GM23338 (cell line): ENCODE measurements at regions not wholly inside any gene's neighbourhood (a gene's known extent, or its start where the extent isn't known, plus 50 kb on each side); places are given as distances from the start of the nearest gene placed in this dataset.

Experiments
- ATAC-seq: fragments of 200-7000 bp; cut with Tn5 transposase; 3 replicates; pipeline ENCODE4 v1.9.1; 2020
- DNase-seq: peaks from one replicate; pipeline ENCODE4 v3.0.0-alpha.2; 2015; ENCODE audit warnings: low spot score
- H2AFZ ChIP-seq: fragments of 200-600 bp; sonication (generic); 2 replicates; pipeline ENCODE4 v1.8.0; 2016; ENCODE audit warnings: antibody characterized with exemption, mild to moderate bottlenecking, moderate library complexity
- H3F3A ChIP-seq: fragments of 200-600 bp; sonication (generic); replicated peaks from 2 replicates; pipeline ENCODE4 v1.8.0; 2017; ENCODE audit warnings: antibody characterized with exemption, mixed run types, low read depth
- H3K27ac ChIP-seq: fragments of 200-600 bp; sonication (generic); 2 replicates; pipeline ENCODE4 v1.6.1; 2016; ENCODE audit warnings: low read depth
- H3K27me3 ChIP-seq: fragments of 200-600 bp; sonication (generic); 2 replicates; pipeline ENCODE4 v1.8.0; 2016; ENCODE audit warnings: mild to moderate bottlenecking, mixed run types, moderate library complexity; ENCODE audit not compliant: insufficient read depth
- H3K36me3 ChIP-seq: fragments of 200-600 bp; sonication (generic); 2 replicates; pipeline ENCODE4 v1.8.0; 2016; ENCODE audit warnings: mild to moderate bottlenecking; ENCODE audit not compliant: insufficient read depth
- H3K4me1 ChIP-seq: fragments of 200-600 bp; sonication (generic); 2 replicates; pipeline ENCODE4 v1.8.0; 2016; ENCODE audit warnings: mild to moderate bottlenecking, moderate library complexity; ENCODE audit not compliant: insufficient read depth
- H3K4me2 ChIP-seq: fragments of 200-600 bp; sonication (generic); 2 replicates; pipeline ENCODE4 v1.7.1; 2017; ENCODE audit warnings: mixed run types
- H3K4me3 ChIP-seq: fragments of 200-600 bp; sonication (generic); 2 replicates; pipeline ENCODE4 v1.6.1; 2016; ENCODE audit warnings: mixed run types
- H3K79me2 ChIP-seq: fragments of 200-600 bp; sonication (generic); replicated peaks from 2 replicates; pipeline ENCODE4 v1.8.0; 2017; ENCODE audit warnings: mild to moderate bottlenecking; ENCODE audit not compliant: insufficient read depth
- H3K9me2 ChIP-seq: fragments of 200-600 bp; sonication (generic); 2 replicates; pipeline ENCODE4 v1.8.0; 2017; ENCODE audit not compliant: insufficient read depth
- H4K20me1 ChIP-seq: fragments of 200-600 bp; sonication (generic); replicated peaks from 2 replicates; pipeline ENCODE4 v1.8.0; 2017; ENCODE audit warnings: mild to moderate bottlenecking; ENCODE audit not compliant: insufficient read depth
- H3K27ac Mint-ChIP-seq: 2 replicates; pipeline ENCODE4 v1.8.0; 2020; ENCODE audit warnings: inconsistent platforms, mild to moderate bottlenecking, moderate library complexity, mixed read lengths
- H3K27me3 Mint-ChIP-seq: 3 replicates; pipeline ENCODE4 v1.8.0; 2022; ENCODE audit warnings: low read depth, mild to moderate bottlenecking, moderate library complexity, mixed read lengths, inconsistent platforms; ENCODE audit not compliant: insufficient read depth, poor library complexity
- H3K36me3 Mint-ChIP-seq: 3 replicates; pipeline ENCODE4 v1.8.0; 2021; ENCODE audit warnings: low read depth, mild to moderate bottlenecking, inconsistent platforms, moderate library complexity, mixed read lengths
- H3K4me1 Mint-ChIP-seq: 3 replicates; pipeline ENCODE4 v1.8.0; 2020; ENCODE audit warnings: mild to moderate bottlenecking, inconsistent platforms, mixed read lengths
- H3K4me3 Mint-ChIP-seq: 3 replicates; pipeline ENCODE4 v1.8.0; 2021; ENCODE audit warnings: moderate library complexity, mild to moderate bottlenecking, inconsistent platforms, mixed read lengths
- H3K9me3 Mint-ChIP-seq: 3 replicates; pipeline ENCODE4 v1.8.0; 2020; ENCODE audit warnings: moderate library complexity, mild to moderate bottlenecking, inconsistent platforms, mixed read lengths
- CREB1 ChIP-seq: fragments of 250-450 bp; sonication (Bioruptor Pico); IDR thresholded peaks from 2 replicates; pipeline ENCODE4 v1.5.0; 2020; ENCODE audit warnings: low read depth, mild to moderate bottlenecking, moderate library complexity
- JUNB ChIP-seq: IDR thresholded peaks from one replicate; pipeline ENCODE4 v1.6.1; 2016; ENCODE audit warnings: antibody characterized with exemption; ENCODE audit not compliant: unreplicated experiment
- REST ChIP-seq: IDR thresholded peaks from one replicate; pipeline ENCODE4 v1.6.1; 2018; ENCODE audit warnings: antibody characterized with exemption; ENCODE audit not compliant: unreplicated experiment
- ZNF114 ChIP-seq: fragments of 250-450 bp; sonication (Bioruptor Pico); IDR thresholded peaks from 2 replicates; pipeline ENCODE4 v1.5.0; 2020; ENCODE audit warnings: mild to moderate bottlenecking, moderate library complexity

- TF ChIP-seq JUNB (no peak), CREB1 (CRISPR knock-in tag) (no peak), ZNF114 (CRISPR knock-in tag) (no peak), REST (no peak)
These were observed 54.8 kb upstream of the MPHOSPH6 start (continued) for GRCh38 chr16:82224821-82225220.

- no peaks in the 10 kb centered on the region for H3K79me2 ChIP-seq
- H2AFZ ChIP-seq, result no peak overlapping the region
- no peak overlapping the region for H3K4me2 ChIP-seq
These were observed 50.5 kb upstream of the MPHOSPH6 start for GRCh38 chr16:82220541-82220940.

More at GRCh38 chr16:82220541-82220940, 50.5 kb upstream of the MPHOSPH6 start:
- H3K27me3 Mint-ChIP-seq, result no peaks in the 10 kb centered on the region
- no peak for ATAC-seq
- H3K9me3 Mint-ChIP-seq, result no peaks in the 10 kb centered on the region
- TF ChIP-seq ZNF114 (CRISPR knock-in tag) (no peak), CREB1 (CRISPR knock-in tag) (no peak)
- Histone ChIP-seq H3K4me3 (no peak overlapping the region), H3K4me1 (no peaks in the 10 kb centered on the region), H3K36me3 (no peaks in the 10 kb centered on the region), H3K9me2 (no peaks in the 10 kb centered on the region; the same call in 1 of the 2 replicates), H3K27me3 (no peaks in the 10 kb centered on the region), H4K20me1 (no peaks in the 10 kb centered on the region), H3F3A (no peaks in the 10 kb centered on the region), H3K27ac (no peak overlapping the region)
- DNase-seq, result no peak
- H3K27ac Mint-ChIP-seq, result no peak overlapping the region
- H3K36me3 Mint-ChIP-seq, result no peaks in the 10 kb centered on the region
- H3K4me3 Mint-ChIP-seq, result no peak overlapping the region
- no peaks in the 10 kb centered on the region for H3K4me1 Mint-ChIP-seq
